NCI-H2081 (cell line): ENCODE measurements at regions not wholly inside any gene's neighbourhood (a gene's known extent, or its start where the extent isn't known, plus 50 kb on each side); places are given as distances from the start of the nearest gene placed in this dataset.
A peak's percentile ranks its signal among the peaks of the same experiment; 100 is the strongest.
"Not testable (repeated sequence)": the region's sequence is repeated elsewhere in the genome, so short reads cannot be mapped to it uniquely, and the experiment has no call there.

Experiments
- DNase-seq, 2 experiments: peaks; one replicate each; lab custom pipeline; 2025; lab: John Stamatoyannopoulos, UW

GRCh38 chr19:30682999-30683536, 310.9 kb downstream of the ZNF536 start:
- DNase-seq = peak; percentile 12 to 40

DNA sequence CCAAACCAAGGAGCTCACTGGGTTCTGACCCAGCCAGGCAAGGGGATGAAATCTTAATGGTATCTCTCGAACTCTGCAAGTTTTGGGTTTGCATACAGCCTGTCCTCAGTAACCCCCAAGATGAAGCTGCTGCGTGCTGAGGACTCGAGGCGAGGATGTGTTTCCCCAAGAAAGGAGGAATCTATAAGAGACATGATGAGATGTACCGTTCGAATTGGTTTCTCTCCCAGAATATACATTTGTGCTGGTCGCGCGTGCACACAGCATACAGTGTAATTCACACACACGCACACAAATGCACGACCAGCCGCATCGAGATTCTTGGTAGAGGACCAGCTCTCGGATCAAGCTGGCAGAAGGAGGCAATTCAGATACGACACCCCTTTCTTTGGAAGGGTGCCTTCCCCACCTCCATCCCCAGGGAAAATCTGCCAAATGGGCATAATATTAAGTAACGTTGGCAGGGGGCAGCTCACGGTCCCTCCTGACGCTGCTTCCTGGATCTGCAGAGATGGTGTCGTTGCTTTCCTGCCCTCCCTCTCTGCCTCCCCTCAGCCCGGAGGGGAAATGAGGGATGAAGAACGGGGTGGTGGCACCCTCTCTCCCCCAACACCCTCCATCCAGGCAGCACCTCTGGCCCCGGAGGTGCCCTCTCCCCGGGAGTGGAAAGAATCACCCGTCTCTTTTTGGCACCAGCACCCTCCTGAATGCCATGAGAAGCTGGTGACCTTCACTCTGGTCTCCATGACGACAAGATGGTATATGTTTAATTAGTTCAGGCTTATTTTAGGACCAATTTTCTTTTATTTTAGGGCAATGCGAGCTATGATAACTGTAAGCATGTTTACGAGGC, 310.2 kb downstream of the ZNF536 start:
- DNase-seq = no peak

DNA sequence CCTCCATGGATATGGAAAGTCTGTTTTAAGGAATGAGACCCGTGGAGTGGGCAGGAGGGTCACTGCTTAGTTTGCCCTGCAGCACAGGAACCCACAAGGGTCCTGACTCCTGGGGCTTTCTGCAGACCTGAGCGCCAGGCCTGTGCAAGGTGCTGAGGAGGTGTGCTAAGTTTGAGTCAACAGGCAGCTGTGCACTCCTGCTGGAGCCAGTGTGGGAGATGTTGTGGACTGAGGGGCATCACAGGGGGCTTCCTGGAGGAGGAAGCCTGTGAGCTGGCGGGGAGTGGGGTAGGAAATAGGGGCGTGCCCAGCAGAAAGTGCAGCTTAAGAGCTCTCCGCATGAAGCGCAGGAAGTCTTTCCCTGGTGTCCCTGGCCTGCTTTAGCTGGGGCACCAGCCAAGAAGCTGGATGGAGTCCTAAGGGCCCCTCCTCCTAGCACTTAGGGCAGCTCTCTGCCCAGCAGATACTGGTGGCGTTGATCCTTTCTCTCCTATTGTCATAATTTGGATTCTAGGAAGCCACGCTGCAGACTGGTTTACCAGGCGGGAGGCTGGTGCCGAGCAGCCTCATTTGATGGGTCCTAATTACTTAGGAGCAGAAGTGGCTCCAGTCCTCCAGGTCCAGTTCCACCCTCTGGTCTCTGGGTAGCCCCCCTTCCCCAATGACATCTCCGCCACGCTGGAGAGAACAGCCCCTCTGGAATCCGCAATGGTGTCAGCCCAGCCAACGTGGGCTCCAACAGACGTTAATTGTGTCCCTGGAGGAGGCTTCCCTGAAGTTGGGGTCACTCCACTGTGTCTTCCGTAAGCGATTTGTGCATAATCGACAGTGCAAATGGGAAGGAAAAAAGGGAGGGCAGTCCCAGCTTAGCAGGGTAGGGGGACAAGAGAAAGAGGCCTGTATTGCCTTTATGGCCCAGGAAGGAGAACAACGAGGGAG, 309.2 kb downstream of the ZNF536 start:
- DNase-seq = no peak

DNA sequence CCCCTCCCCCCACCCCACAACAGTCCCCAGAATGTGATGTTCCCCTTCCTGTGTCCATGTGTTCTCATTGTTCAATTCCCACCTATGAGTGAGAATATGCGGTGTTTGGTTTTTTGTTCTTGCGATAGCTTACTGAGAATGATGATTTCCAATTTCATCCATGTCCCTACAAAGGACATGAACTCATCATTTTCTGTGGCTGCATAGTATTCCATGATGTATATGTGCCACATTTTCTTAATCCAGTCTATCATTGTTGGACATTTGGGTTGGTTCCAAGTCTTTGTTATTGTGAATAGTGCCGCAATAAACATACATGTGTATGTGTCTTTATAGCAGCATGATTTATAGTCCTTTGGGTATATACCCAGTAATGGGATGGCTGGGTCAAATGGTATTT, 308.2 kb downstream of the ZNF536 start:
- DNase-seq = not testable (repeated sequence)

- no peak for DNase-seq
These were observed 307.6 kb downstream of the ZNF536 start for GRCh38 chr19:30679789-30680188.

GRCh38 chr19:30679153-30679702, 307.0 kb downstream of the ZNF536 start:
- no peak for DNase-seq

- DNase-seq = no peak
These were observed 306.0 kb downstream of the ZNF536 start for GRCh38 chr19:30678168-30678567.

- no peak for DNase-seq
These were observed 305.5 kb downstream of the ZNF536 start for GRCh38 chr19:30677702-30678101.

GRCh38 chr19:30676990-30677679, 305.0 kb downstream of the ZNF536 start:
- DNase-seq = no peak

- no peak for DNase-seq
These were observed 302.9 kb downstream of the ZNF536 start for GRCh38 chr19:30675086-30675485.

DNA sequence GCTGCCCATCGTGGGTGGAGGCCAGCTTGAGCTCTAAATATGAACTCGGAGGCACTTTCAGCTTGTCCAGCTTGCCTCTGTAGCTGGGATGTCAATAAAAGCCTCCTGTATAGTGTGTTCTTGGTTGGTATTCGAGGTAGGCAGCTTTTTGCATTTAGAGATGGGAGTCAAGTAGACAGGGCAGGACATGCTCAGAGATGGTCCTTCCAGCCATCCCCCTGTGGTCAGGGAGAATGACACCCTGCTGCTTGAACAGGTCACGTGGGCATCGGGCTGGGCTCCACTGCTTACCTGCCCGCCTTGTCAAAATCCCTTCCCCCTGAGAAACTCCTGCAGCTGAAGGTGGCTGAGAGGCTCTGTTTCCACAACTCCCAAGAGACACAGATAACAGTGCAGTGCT, 302.5 kb downstream of the ZNF536 start:
- DNase-seq = no peak

DNA sequence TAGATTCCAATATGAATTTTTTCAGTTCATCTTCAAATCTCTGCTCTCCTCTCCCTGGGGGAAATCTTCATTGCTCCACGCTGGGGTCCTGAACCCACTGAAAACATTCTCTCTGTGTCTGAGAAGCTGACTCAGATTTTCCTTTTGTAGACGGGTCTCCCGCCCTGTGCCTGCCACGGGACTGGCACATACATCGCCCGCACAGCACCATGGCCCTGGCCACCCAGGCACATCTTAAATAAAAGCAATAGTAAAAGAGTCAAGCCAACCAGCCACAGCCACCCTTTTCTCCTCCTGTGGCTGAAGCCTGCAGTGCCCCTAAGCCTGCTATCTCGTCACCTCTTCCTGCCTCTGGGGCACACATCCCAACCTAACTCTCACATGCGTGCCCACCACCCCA, 301.2 kb downstream of the ZNF536 start:
- no peak for DNase-seq

DNA sequence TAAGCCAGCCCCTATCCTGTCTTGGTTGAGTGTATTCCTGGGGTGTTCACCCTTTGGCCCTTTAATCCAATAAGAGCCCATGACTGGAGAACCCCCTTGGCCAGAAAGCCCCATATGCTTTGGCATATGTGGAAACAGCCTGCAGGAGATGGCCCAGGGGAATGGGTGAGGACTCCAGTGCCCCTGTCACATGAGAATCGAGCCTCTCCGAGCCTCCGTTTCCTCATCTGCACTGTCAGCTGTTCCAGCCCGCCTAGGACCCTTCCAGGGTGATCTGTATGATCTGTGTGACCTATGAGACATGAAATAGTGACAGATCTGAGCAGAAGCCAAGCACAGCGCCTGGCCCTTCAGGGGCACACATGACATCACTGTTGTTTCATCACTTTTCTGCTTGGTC, 300.7 kb downstream of the ZNF536 start:
- no peak for DNase-seq

- DNase-seq = no peak
These were observed 299.5 kb downstream of the ZNF536 start for GRCh38 chr19:30671622-30672051.

DNA sequence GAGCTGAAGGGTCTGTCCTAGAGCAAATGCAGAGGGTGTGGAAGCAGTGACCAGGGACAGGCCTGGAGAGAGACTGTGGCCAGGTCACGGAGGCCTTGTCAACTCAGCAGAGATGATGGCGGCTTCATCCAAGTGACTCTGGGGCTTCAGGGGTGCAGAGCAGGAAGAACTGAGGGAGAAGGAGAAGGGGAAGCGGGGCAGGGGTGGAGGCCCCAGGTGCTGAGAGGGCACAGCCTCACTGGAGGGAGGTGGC, 299.1 kb downstream of the ZNF536 start:
- DNase-seq = no peak

DNA sequence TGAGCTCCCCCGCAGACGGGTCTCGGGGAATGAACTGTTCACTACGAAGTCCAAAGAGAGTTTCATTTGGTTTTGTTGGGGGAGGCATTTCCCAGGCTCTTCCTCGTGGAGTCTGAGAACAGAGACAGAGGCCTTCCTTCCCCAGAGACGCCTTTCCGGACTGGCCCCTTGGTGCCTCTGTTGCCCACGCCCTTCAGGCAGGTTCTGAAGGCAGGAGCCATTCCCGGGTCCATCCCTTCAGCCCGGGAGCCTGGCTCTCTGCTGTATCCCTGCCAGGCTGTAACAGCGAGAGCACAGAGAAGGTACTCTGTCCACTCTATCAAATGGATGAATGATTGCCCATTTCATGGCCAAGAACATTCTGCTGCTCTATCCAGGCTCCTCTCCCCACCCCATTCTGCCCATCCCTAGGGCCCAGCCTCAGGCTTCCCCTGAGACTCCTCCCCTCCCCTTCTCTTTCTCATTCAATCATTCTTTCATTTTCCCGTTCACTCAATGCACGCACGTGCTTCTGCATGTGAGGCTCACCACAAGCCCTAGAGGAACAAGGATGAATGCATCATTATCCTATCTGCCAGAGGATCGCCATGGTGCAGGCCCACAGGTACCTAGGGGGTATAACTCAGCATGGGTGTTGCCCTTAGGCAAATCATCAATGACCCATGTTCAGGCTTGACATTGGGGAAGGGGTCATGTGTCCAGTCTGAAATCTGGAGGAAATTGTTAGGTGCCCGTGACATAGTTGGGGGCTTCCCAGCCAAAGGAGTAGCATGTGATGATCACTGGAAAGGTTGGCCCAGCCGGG, 298.6 kb downstream of the ZNF536 start:
- DNase-seq = no peak

- DNase-seq = no peak
These were observed 297.8 kb downstream of the ZNF536 start for GRCh38 chr19:30670011-30670329.

DNA sequence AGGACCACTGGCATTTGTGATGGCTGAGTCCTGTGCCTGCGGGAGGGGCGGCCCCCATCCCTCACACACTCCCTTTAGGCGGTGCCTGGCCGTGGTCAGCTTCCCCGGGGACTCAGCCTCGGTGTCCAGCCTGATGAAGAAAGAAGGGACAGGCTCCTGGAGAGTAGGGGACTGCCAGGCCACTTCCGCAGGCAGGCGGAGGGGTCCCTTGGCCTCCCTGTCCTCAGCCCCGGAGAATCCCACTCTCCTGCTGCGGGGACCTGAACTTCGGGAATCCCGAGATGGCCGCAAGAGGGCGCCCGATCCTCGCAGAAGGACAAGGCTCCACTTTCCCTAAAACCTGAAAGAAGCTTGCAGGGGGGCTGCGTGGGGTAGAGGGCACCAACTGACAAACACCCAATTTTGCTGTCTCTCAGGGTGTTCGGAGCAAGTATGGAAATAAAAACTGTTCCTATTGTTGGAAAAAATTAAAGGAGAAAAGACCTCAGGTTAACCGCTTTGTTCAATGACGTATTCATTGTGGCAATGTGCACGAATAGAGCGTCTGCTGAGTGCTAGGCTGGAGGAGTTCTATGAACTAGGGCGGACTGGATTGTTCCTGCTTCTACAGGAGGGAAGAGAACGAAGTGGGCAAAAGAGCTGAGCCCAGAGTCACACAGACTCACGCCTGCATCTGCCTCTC, 297.3 kb downstream of the ZNF536 start:
- DNase-seq = peak in 1 of 2 experiments; percentile 42

DNA sequence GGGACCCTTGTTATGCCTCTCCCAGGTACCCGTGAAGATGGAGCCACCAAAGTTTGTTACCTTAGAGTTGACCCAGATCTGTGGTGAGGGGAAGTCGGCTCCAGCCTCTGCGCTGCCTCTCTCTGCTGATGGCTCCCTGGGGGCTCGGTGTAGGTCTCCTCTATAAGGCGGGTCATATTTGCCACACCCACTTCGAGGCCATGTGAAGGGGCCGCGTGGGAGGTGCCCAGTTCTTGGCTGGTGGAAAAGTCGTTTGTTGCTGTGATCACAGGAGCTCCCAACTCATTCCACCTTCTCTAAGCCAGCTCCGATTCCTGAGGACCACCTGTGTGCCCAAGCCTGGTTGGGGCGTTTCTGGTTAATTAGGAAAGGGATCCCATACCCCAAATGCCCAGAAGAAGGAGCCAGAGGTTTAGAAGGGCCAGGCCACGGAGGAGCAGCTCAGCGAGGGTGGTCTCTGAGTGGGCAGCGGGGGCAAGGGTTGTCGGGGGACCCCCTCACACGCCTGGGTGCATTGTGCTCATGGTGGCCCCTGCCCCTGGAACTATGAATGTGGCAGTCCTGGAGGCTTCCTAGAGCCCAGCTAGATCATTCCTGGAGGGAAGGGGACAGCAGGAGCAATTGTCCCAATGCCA, 296.5 kb downstream of the ZNF536 start:
- no peak for DNase-seq

DNA sequence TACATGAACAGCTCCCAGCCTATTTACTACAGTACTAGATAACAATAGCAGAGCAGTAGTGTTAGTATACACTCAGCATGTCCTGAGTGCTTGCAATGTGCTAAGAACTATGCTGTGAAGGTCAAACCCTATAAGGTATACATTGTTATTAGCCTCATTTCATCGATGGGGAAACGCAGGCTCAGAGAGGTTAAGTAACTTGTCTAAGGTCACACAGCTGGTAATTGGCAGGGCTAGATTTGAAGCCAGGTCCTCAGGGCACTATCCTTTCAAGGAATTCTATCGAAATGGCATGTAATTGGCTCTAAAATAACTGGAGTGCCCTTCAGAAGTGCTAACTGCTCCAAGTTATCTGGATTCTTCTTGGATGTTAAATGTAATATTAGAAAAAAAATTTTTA, 295.6 kb downstream of the ZNF536 start:
- no peak for DNase-seq
